ENCODE measurements at regions not wholly inside any gene's neighbourhood (a gene's known extent, or its start where the extent isn't known, plus 50 kb on each side); places are given as distances from the start of the nearest gene placed in this dataset.

DNA sequence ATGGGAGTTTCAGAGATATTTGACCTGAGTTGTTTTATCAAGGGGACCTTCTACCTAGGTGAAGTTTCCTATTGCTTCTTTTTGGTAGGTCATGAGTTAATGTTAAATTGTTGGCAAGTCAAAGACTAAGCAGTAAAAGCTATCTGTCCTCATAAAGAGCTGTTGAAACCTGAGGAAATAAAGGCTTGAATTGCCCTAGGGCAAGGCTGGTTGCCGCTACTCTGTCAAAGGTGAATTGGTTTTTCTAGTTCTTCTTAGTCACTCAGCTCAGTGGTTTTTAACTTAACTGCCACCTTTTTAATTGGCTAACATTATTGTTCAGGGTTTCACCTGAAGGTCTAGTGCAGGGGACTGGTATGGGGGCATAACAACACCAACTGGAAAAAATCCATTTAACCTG is 441.6 kb upstream of the FBXO33 start:
- DNase-seq = no peak
- intact Hi-C loops (cut with DNase I) = no loop called here
- no peak for TF ChIP-seq POLR2A (IDR thresholded peaks at IDR 0.05)
- no peak for TF ChIP-seq CTCF (IDR thresholded peaks at IDR 0.05)
- Histone ChIP-seq H3K27ac (no peak overlapping the region), H3K4me1 (no peaks in the 10 kb centered on the region), H3K9me3 (no peaks in the 10 kb centered on the region), H3K4me3 (no peak overlapping the region), H3K27me3 (no peaks in the 10 kb centered on the region), H3K36me3 (replicated peaks in 1 of 2; ENCODE audit: insufficient read depth in 1 of 2, low read depth in 2 of 2) (no peaks in the 10 kb centered on the region)
- ATAC-seq = no peak
- WGBS, 2 donors = 79 to 88% methylated on average over 1 of the region's 1 CpG

GRCh38 chr14:39868949-39869348 is 436.7 kb upstream of the FBXO33 start:
- no peaks in the 10 kb centered on the region for H3K36me3 ChIP-seq (replicated peaks in 1 of 2; ENCODE audit: insufficient read depth in 1 of 2, low read depth in 2 of 2)
- H3K4me3 ChIP-seq = no peak overlapping the region
- no peak overlapping the region for H3K27ac ChIP-seq
- TF ChIP-seq POLR2A (IDR thresholded peaks at IDR 0.05) (no peak), CTCF (IDR thresholded peaks at IDR 0.05) (no peak)
- intact Hi-C loops (cut with DNase I) = no loop called here
- H3K4me1 ChIP-seq = no peaks in the 10 kb centered on the region
- DNase-seq (no peak), ATAC-seq (no peak)
- no peaks in the 10 kb centered on the region for H3K9me3 ChIP-seq
- WGBS, 2 donors = 53 to 60% methylated on average over 1 of the region's 1 CpG
- H3K27me3 ChIP-seq = no peaks in the 10 kb centered on the region

DNA sequence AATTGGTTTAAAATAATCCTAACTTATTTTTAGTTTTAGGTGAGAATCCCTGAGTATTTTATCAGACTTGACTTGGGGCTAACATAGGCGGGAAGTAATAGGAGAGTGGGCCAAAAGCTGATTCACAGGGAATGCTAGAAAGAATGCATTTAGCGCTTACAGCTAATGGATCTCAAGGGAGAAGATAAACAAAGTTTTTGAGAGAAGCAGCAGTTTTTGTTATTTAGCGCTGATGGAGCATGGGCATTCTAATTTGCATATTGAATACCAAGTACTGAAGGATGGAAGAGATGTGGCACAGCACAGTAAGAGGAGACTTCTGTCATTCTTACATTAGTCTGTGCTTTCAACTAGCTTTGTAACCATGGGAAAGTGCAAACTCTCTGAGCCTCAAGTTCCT is 436.0 kb upstream of the FBXO33 start:
- no peak for TF ChIP-seq CTCF (IDR thresholded peaks at IDR 0.05)
- TF ChIP-seq POLR2A (IDR thresholded peaks at IDR 0.05) = no peak
- ATAC-seq (no peak), DNase-seq (no peak)
- H3K4me1 ChIP-seq = no peaks in the 10 kb centered on the region
- H3K9me3 ChIP-seq = no peaks in the 10 kb centered on the region
- no peak overlapping the region for H3K4me3 ChIP-seq
- no peaks in the 10 kb centered on the region for H3K27me3 ChIP-seq
- H3K36me3 ChIP-seq (replicated peaks in 1 of 2; ENCODE audit: insufficient read depth in 1 of 2, low read depth in 2 of 2) = no peaks in the 10 kb centered on the region
- intact Hi-C loops (cut with DNase I) = no loop called here
- WGBS, 2 donors = 63 to 67% methylated on average over 3 of the region's 3 CpGs
- no peak overlapping the region for H3K27ac ChIP-seq

DNA sequence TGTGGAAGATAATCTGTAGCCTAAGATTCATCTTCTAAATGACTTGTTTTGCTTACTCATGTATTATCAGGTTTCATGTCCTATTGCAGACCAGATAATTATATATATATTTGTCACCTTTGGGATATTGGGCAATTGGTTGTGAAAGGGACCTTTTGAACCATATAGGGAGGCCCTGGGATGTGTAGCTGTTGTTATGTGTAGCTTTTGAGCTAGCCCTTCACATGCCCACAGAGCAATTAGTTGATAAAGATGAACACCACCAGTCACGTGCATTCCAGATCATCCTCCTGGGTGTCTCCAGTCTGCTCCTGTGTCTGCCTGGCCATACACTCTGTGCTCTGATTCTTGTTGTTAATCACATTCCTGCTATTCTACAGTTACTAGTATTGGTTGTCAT is 431.2 kb upstream of the FBXO33 start:
- WGBS, 2 donors = 73 to 80% methylated on average over 1 of the region's 1 CpG
- DNase-seq (no peak), ATAC-seq (no peak)
- intact Hi-C loops (cut with DNase I) = no loop called here
- Histone ChIP-seq H3K27ac (no peak overlapping the region), H3K36me3 (replicated peaks in 1 of 2; ENCODE audit: insufficient read depth in 1 of 2, low read depth in 2 of 2) (no peaks in the 10 kb centered on the region), H3K9me3 (no peaks in the 10 kb centered on the region), H3K27me3 (no peaks in the 10 kb centered on the region), H3K4me1 (no peaks in the 10 kb centered on the region), H3K4me3 (no peak overlapping the region)
- TF ChIP-seq CTCF (IDR thresholded peaks at IDR 0.05) (no peak), POLR2A (IDR thresholded peaks at IDR 0.05) (no peak)

- Histone ChIP-seq H3K27ac (no peak overlapping the region), H3K27me3 (no peaks in the 10 kb centered on the region), H3K36me3 (replicated peaks in 1 of 2; ENCODE audit: insufficient read depth in 1 of 2, low read depth in 2 of 2) (no peaks in the 10 kb centered on the region), H3K4me3 (no peak overlapping the region), H3K9me3 (no peaks in the 10 kb centered on the region), H3K4me1 (no peaks in the 10 kb centered on the region)
- DNase-seq (no peak), ATAC-seq (no peak)
- intact Hi-C loops (cut with DNase I) = no loop called here
- WGBS, 2 donors = 50 to 64% methylated on average over 2 of the region's 2 CpGs
- no peak for TF ChIP-seq POLR2A (IDR thresholded peaks at IDR 0.05)
- TF ChIP-seq CTCF (IDR thresholded peaks at IDR 0.05) = no peak
These were observed 429.5 kb upstream of the FBXO33 start for GRCh38 chr14:39861696-39862095.
